Keratinocyte (primary cell): ENCODE measurements at regions not wholly inside any gene's neighbourhood (a gene's known extent, or its start where the extent isn't known, plus 50 kb on each side); places are given as distances from the start of the nearest gene placed in this dataset.

Experiments
- CTCF ChIP-seq, 3 experiments: IDR thresholded peaks in 1 of 3; conservative IDR thresholded peaks in 1 of 3; optimal IDR thresholded peaks in 1 of 3; 2 replicates in 2 of 3; 3 replicates in 1 of 3; pipeline versions ENCODE3 to v1.5.1; 2011; ENCODE audit warnings: low read length in 3 of 3, mild to moderate bottlenecking in 3 of 3, moderate library complexity in 2 of 3, control low read depth in 1 of 3, inconsistent platforms in 1 of 3; ENCODE audit not compliant: insufficient read depth in 2 of 3; ENCODE audit errors: extremely low read depth in 1 of 3
- EZH2 ChIP-seq: IDR thresholded peaks from one replicate; pipeline ENCODE4 v1.6.1; 2012; ENCODE audit warnings: inconsistent platforms, mild to moderate bottlenecking, low read length, moderate library complexity

GRCh38 chr6:11290027-11290426 lies 57.6 kb upstream of the NEDD9 start:
- TF ChIP-seq CTCF (optimal IDR thresholded peaks at IDR 0.05 in 1 of 3, IDR thresholded peaks at IDR 0.05 in 1 of 3, conservative IDR thresholded peaks at IDR 0.05 in 1 of 3; ENCODE audit: extremely low read depth in 1 of 3, insufficient read depth in 2 of 3, low read length in 3 of 3) (no peak), EZH2 (no peak)
